GM12878 (cell line): ENCODE measurements at regions not wholly inside any gene's neighbourhood (a gene's known extent, or its start where the extent isn't known, plus 50 kb on each side); places are given as distances from the start of the nearest gene placed in this dataset.

Source experiments
- ATAC-seq: fragments of 200-7000 bp; cut with Tn5 transposase; 3 replicates; pipeline ENCODE4 v1.9.1; 2020; ENCODE audit warnings: mild to moderate bottlenecking, moderate library complexity
- BruUV-seq: library from RNA; stranded (reverse); fragments of 400-500 nt; replicated peaks from 2 replicates; lab custom pipeline; 2021; lab: Mats Ljungman, UMichigan
- CTCF ChIA-PET: fragments of 300-600 bp; sonication (Branson Sonifier 250); formaldehyde crosslinking; extraction: SDS; loops from one replicate; lab custom pipeline; 2021; ENCODE audit warnings: inconsistent platforms; lab: Yijun Ruan, JAX
- POLR2A ChIA-PET: fragments of 350-600 bp; formaldehyde crosslinking; extraction: SDS; loops from one replicate; lab custom pipeline; 2021; ENCODE audit warnings: inconsistent platforms; lab: Charles Lee
- RAD21 ChIA-PET: fragments of 300-600 bp; sonication (Branson Sonifier 250); formaldehyde crosslinking; loops from one replicate; lab custom pipeline; 2023; ENCODE audit warnings: antibody characterized with exemption; ENCODE audit not compliant: unreplicated experiment; lab: Charles Lee
- SMC1A ChIA-PET: fragments of 300-600 bp; sonication (Branson Sonifier 250); formaldehyde crosslinking; loops from one replicate; lab custom pipeline; 2023; ENCODE audit not compliant: unreplicated experiment, uncharacterized antibody; lab: Charles Lee
- DNase-seq: peaks from one replicate; pipeline ENCODE4 v3.0.0-alpha.2; 2011; ENCODE audit warnings: low read depth, low spot score
- FAIRE-seq: peaks from 3 replicates; lab custom pipeline; 2011; peaks lifted over from hg19 to GRCh38; lab: Jason Lieb, UNC
- H2AFZ ChIP-seq: 2 replicates; pipeline ENCODE4 v1.6.0; 2011; ENCODE audit warnings: low read depth, low read length, control low read depth; ENCODE audit not compliant: control insufficient read depth
- H3K27ac ChIP-seq: 2 replicates; pipeline ENCODE4 v1.5.1; 2011; ENCODE audit warnings: control low read depth; ENCODE audit not compliant: control insufficient read depth, insufficient read depth
- H3K27me3 ChIP-seq, 2 experiments: replicated peaks in 1 of 2; 2 replicates each; pipeline versions ENCODE4 v1.6.0 to v1.6.1; 2011; ENCODE audit warnings: low read length in 1 of 2; ENCODE audit not compliant: control insufficient read depth in 2 of 2, insufficient read depth in 2 of 2
- H3K36me3 ChIP-seq, 2 experiments: 2 replicates each; pipeline ENCODE4 v1.5.1; 2011; ENCODE audit warnings: low read length in 1 of 2; ENCODE audit not compliant: control insufficient read depth in 2 of 2, insufficient read depth in 2 of 2
- H3K4me1 ChIP-seq: 2 replicates; pipeline ENCODE4 v1.6.1; 2011; ENCODE audit warnings: mild to moderate bottlenecking, low read length, moderate library complexity, mixed read lengths; ENCODE audit not compliant: control insufficient read depth, insufficient read depth
- H3K4me2 ChIP-seq: 2 replicates; pipeline ENCODE4 v1.6.0; 2011; ENCODE audit warnings: control low read depth; ENCODE audit not compliant: control insufficient read depth, insufficient read depth
- H3K4me3 ChIP-seq: fragments of 200-600 bp; sonication (generic); 2 replicates; pipeline ENCODE4 v1.5.1; 2016
- H3K79me2 ChIP-seq: 2 replicates; pipeline ENCODE4 v1.6.0; 2011; ENCODE audit warnings: low read length; ENCODE audit not compliant: control insufficient read depth, insufficient read depth
- H3K9ac ChIP-seq: 2 replicates; pipeline ENCODE4 v1.8.0; 2011; ENCODE audit warnings: low read length, control low read depth, mixed read lengths; ENCODE audit not compliant: control insufficient read depth, insufficient read depth
- H3K9me3 ChIP-seq: replicated peaks from 3 replicates; pipeline ENCODE4 v1.5.1; 2011; ENCODE audit warnings: mild to moderate bottlenecking, low read length; ENCODE audit not compliant: control insufficient read depth, insufficient read depth
- H4K20me1 ChIP-seq: 2 replicates; pipeline ENCODE4 v1.6.0; 2011; ENCODE audit not compliant: control insufficient read depth, insufficient read depth
- EGR1 ChIP-seq, 2 experiments: IDR thresholded peaks; 1 replicate in 1 of 2; 2 replicates in 1 of 2; pipeline ENCODE4 v1.6.1; 2011 to 2012; ENCODE audit warnings: low read depth in 2 of 2, low read length in 2 of 2, borderline replicate concordance in 1 of 2, mild to moderate bottlenecking in 1 of 2, moderate library complexity in 1 of 2
- GABPA ChIP-seq: IDR thresholded peaks from 2 replicates; pipeline ENCODE4 v1.6.1; 2014; ENCODE audit warnings: antibody characterized with exemption, low read depth, mild to moderate bottlenecking, inconsistent platforms
- GATAD2B ChIP-seq: fragments of 450-650 bp; conservative IDR thresholded peaks from 2 replicates; pipeline ENCODE4 v1.6.1; 2017; ENCODE audit warnings: low read depth, mild to moderate bottlenecking, moderate library complexity
- IRF4 ChIP-seq: IDR thresholded peaks from 2 replicates; pipeline ENCODE4 v1.6.1; 2011; ENCODE audit warnings: low read depth, low read length
- POLR2AphosphoS5 ChIP-seq: IDR thresholded peaks from 2 replicates; pipeline ENCODE4 v1.6.1; 2011; ENCODE audit warnings: mild to moderate bottlenecking, low read length, inconsistent platforms
- RB1 ChIP-seq: fragments of 450-650 bp; formaldehyde crosslinking; IDR thresholded peaks from 2 replicates; pipeline ENCODE4 v1.6.1; 2017; ENCODE audit warnings: mild to moderate bottlenecking, borderline replicate concordance
- SIN3A ChIP-seq: IDR thresholded peaks from 2 replicates; pipeline ENCODE4 v1.6.1; 2012; ENCODE audit warnings: low read depth, low read length, improper control_type of control experiment
- YY1 ChIP-seq: IDR thresholded peaks from 2 replicates; pipeline ENCODE4 v1.6.1; 2011; ENCODE audit warnings: low read depth, mild to moderate bottlenecking, low read length
- ZNF207 ChIP-seq: fragments of 450-650 bp; IDR thresholded peaks from 2 replicates; pipeline ENCODE4 v1.6.1; 2014; ENCODE audit warnings: antibody characterized with exemption, mild to moderate bottlenecking, borderline replicate concordance
- ZZZ3 ChIP-seq: IDR thresholded peaks from 2 replicates; pipeline ENCODE4 v1.6.1; 2011; ENCODE audit warnings: low read depth; ENCODE audit not compliant: control insufficient read depth, insufficient read length
- WGBS: methylation state at CpG from one replicate; pipeline ENCODE4 v1.1.6; 2016; ENCODE audit warnings: low lambda C conversion rate; ENCODE audit not compliant: insufficient replicate concordance, insufficient coverage; ENCODE audit errors: missing lambda C conversion rate; 5-methylcytosine and 5-hydroxymethylcytosine counted together
- in situ Hi-C: fragments of 300-500 bp; cut with MboI; formaldehyde crosslinking; loops from 9 replicates; pipeline ENCODE4 v1.14.3; 2018; ENCODE audit warnings: mixed read lengths
- intact Hi-C: fragments of 100-400 bp; cut with micrococcal nuclease; formaldehyde crosslinking; loops from one replicate; pipeline ENCODE4 v1.14.2; 2022; ENCODE audit not compliant: unreplicated experiment

- DNase-seq (no peak), ATAC-seq (peak; percentile 43; the same call in 1 of the 3 replicates), FAIRE-seq (no peak)
- Histone ChIP-seq H3K27me3 (no peaks in the 10 kb centered on the region), H3K4me2 (no peak overlapping the region), H3K79me2 (no peaks in the 10 kb centered on the region), H3K9ac (no peak overlapping the region), H2AFZ (no peak overlapping the region), H3K9me3 (no peaks in the 10 kb centered on the region), H3K27ac (no peak overlapping the region), H3K36me3 (no peaks in the 10 kb centered on the region), H3K4me1 (no peaks in the 10 kb centered on the region), H4K20me1 (no peaks in the 10 kb centered on the region), H3K4me3 (no peak overlapping the region)
- no TSS peak for BruUV-seq
- WGBS: 0% methylated on average over 1 of the region's 1 CpG
- CTCF ChIA-PET: interaction anchor here (0.6 to 10.4 kb wide), 24 partner anchors 9 to 486 kb away, joined by 3 to 95 read pairs (median 4); no protein-coding TSS in a partner anchor
- intact Hi-C loops (loop anchor here (1.0 to 5.0 kb wide), 4 partner anchors 297 to 487 kb away; no protein-coding TSS in a partner anchor), in situ Hi-C loops (loop anchor here (5.0 to 10.0 kb wide), 3 partner anchors 297 to 480 kb away; no protein-coding TSS in a partner anchor)
- TF ChIP-seq ZNF207: no peak
- no peak for TF ChIP-seq IRF4
- no peak for TF ChIP-seq GATAD2B
- TF ChIP-seq YY1: no peak
- no peak for TF ChIP-seq EGR1 (IDR thresholded peaks at IDR 0.05; ENCODE audit: borderline replicate concordance in 1 of 2, low read depth in 2 of 2, low read length in 2 of 2)
- TF ChIP-seq GABPA: no peak
- no peak for TF ChIP-seq ZZZ3
- TF ChIP-seq POLR2AphosphoS5: no peak
- TF ChIP-seq SIN3A: no peak
- no peak for TF ChIP-seq RB1
- POLR2A ChIA-PET: interaction anchor here (1.2 kb wide), 1 partner anchor 49 kb away, joined by 4 read pairs; no protein-coding TSS in a partner anchor
- RAD21 ChIA-PET: interaction anchor here (0.7 to 3.4 kb wide), 7 partner anchors 38 to 486 kb away, joined by 3 to 18 read pairs (median 3); no protein-coding TSS in a partner anchor
- SMC1A ChIA-PET: interaction anchor here (1.0 to 4.2 kb wide), 14 partner anchors 11 to 1171 kb away, joined by 3 to 34 read pairs (median 3); no protein-coding TSS in a partner anchor
Observed at GRCh38 chr4:74674750-74675149, 119.6 kb downstream of the BTC start.
